GM18505 (cell line): ENCODE measurements at regions not wholly inside any gene's neighbourhood (a gene's known extent, or its start where the extent isn't known, plus 50 kb on each side); places are given as distances from the start of the nearest gene placed in this dataset.

Experiments used
- ATAC-seq: cut with Tn5 transposase; IDR thresholded peaks from one replicate; pipeline ENCODE4 v1.9.1; 2021; ENCODE audit not compliant: unreplicated experiment
- POLR2A ChIP-seq: IDR thresholded peaks from 4 replicates; pipeline ENCODE4 v1.6.1; 2011; ENCODE audit warnings: borderline replicate concordance; ENCODE audit not compliant: insufficient read depth, insufficient read length; ENCODE audit errors: extremely low read depth

- TF ChIP-seq POLR2A: no peak
- ATAC-seq: no peak
These were observed 50.6 kb upstream of the IRX6 start for GRCh38 chr16:55273356-55273755.

- TF ChIP-seq POLR2A: no peak
- ATAC-seq: no peak
These were observed 50.0 kb upstream of the IRX6 start for GRCh38 chr16:55273959-55274358.
